ENCODE measurements at regions not wholly inside any gene's neighbourhood (a gene's known extent, or its start where the extent isn't known, plus 50 kb on each side); places are given as distances from the start of the nearest gene placed in this dataset.

GRCh38 chr7:13651167-13651566, 338.3 kb downstream of the ETV1 start:
- TF ChIP-seq CTCF (IDR thresholded peaks at IDR 0.05; ENCODE audit: low read depth, low read length, missing input control) (no peak), TAF1 (conservative IDR thresholded peaks at IDR 0.05) (no peak), YY1 (IDR thresholded peaks at IDR 0.05) (no peak), RAD21 (IDR thresholded peaks at IDR 0.05) (no peak), NR2F2 (IDR thresholded peaks at IDR 0.05) (no peak), SP1 (IDR thresholded peaks at IDR 0.05) (no peak)
- TF ChIP-seq, protein P1, sequence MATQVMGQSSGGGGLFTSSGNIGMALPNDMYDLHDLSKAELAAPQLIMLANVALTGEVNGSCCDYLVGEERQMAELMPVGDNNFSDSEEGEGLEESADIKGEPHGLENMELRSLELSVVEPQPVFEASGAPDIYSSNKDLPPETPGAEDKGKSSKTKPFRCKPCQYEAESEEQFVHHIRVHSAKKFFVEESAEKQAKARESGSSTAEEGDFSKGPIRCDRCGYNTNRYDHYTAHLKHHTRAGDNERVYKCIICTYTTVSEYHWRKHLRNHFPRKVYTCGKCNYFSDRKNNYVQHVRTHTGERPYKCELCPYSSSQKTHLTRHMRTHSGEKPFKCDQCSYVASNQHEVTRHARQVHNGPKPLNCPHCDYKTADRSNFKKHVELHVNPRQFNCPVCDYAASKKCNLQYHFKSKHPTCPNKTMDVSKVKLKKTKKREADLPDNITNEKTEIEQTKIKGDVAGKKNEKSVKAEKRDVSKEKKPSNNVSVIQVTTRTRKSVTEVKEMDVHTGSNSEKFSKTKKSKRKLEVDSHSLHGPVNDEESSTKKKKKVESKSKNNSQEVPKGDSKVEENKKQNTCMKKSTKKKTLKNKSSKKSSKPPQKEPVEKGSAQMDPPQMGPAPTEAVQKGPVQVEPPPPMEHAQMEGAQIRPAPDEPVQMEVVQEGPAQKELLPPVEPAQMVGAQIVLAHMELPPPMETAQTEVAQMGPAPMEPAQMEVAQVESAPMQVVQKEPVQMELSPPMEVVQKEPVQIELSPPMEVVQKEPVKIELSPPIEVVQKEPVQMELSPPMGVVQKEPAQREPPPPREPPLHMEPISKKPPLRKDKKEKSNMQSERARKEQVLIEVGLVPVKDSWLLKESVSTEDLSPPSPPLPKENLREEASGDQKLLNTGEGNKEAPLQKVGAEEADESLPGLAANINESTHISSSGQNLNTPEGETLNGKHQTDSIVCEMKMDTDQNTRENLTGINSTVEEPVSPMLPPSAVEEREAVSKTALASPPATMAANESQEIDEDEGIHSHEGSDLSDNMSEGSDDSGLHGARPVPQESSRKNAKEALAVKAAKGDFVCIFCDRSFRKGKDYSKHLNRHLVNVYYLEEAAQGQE (IDR thresholded peaks at IDR 0.05): no peak

Data from liver (tissue), 3 donors.